Colonic mucosa (tissue), 4 donors: ENCODE measurements at regions not wholly inside any gene's neighbourhood (a gene's known extent, or its start where the extent isn't known, plus 50 kb on each side); places are given as distances from the start of the nearest gene placed in this dataset.
"Not testable (repeated sequence)": the region's sequence is repeated elsewhere in the genome, so short reads cannot be mapped to it uniquely, and the experiment has no call there.

Experiments used
- DNase-seq: peaks from one replicate; pipeline ENCODE4 v3.0.0-alpha.2; 2020
- H3K27ac ChIP-seq: fragments of 200-600 bp; one replicate; pipeline ENCODE4 v1.8.0; 2021
- H3K27me3 ChIP-seq: fragments of 200-600 bp; one replicate; pipeline ENCODE4 v1.8.0; 2021
- H3K36me3 ChIP-seq: fragments of 200-600 bp; one replicate; pipeline ENCODE4 v1.8.0; 2021
- H3K4me1 ChIP-seq: fragments of 200-600 bp; one replicate; pipeline ENCODE4 v1.8.0; 2021; ENCODE audit warnings: mild to moderate bottlenecking
- H3K4me3 ChIP-seq: fragments of 200-600 bp; one replicate; pipeline ENCODE4 v1.8.0; 2021
- H3K9ac ChIP-seq, 2 donors: one replicate each; pipeline ENCODE4 v1.7.0; 2013; ENCODE audit warnings: control low read depth in 2 of 2, low read depth in 2 of 2, low read length in 2 of 2
- H3K9me3 ChIP-seq: fragments of 200-600 bp; one replicate; pipeline ENCODE4 v1.8.0; 2021
- intact Hi-C: fragments of 100-400 bp; cut with DNase I; formaldehyde crosslinking; loops from one replicate; pipeline ENCODE4 v1.14.1; 2022
- TF ChIP-seq, protein P1 (sequence below): fragments of 200-600 bp; IDR thresholded peaks from one replicate; pipeline ENCODE4 v1.8.0; 2022; ENCODE audit warnings: antibody characterized with exemption, mild to moderate bottlenecking
- donor health status: healthy.
- donor health status: DM: no; HTN: no; CAD: no.
- donor health status: DM: no; HTN: no; CAD: no.

DNA sequence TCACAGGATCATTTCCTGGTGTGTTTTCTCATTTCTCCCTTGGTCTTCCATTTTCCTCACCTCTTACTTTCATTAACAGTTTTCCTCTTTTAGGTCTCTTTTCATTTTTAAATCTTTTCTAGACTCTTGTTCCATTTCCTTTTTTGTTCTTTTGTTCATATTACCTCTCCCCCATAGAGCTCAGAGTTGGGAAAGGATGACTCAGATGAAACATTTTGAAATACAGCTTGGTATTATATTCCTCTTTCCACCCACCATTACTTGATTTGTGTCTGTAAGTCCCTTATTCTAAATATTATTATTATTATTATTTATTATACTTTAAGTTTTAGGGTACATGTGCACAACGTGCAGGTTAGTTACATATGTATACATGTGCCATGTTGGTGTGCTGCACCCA, 153.1 kb downstream of the VGLL3 start:
- Histone ChIP-seq H3K9me3 (no peaks in the 10 kb centered on the region), H3K4me1 (no peaks in the 10 kb centered on the region), H3K27me3 (no peaks in the 10 kb centered on the region), H3K4me3 (no peak overlapping the region), H3K9ac (no peak overlapping the region), H3K27ac (no peak overlapping the region), H3K36me3 (no peaks in the 10 kb centered on the region)
- no peak for DNase-seq
- TF ChIP-seq, protein P1, sequence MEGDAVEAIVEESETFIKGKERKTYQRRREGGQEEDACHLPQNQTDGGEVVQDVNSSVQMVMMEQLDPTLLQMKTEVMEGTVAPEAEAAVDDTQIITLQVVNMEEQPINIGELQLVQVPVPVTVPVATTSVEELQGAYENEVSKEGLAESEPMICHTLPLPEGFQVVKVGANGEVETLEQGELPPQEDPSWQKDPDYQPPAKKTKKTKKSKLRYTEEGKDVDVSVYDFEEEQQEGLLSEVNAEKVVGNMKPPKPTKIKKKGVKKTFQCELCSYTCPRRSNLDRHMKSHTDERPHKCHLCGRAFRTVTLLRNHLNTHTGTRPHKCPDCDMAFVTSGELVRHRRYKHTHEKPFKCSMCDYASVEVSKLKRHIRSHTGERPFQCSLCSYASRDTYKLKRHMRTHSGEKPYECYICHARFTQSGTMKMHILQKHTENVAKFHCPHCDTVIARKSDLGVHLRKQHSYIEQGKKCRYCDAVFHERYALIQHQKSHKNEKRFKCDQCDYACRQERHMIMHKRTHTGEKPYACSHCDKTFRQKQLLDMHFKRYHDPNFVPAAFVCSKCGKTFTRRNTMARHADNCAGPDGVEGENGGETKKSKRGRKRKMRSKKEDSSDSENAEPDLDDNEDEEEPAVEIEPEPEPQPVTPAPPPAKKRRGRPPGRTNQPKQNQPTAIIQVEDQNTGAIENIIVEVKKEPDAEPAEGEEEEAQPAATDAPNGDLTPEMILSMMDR, result no peak
- intact Hi-C loops, result no loop called here

DNA sequence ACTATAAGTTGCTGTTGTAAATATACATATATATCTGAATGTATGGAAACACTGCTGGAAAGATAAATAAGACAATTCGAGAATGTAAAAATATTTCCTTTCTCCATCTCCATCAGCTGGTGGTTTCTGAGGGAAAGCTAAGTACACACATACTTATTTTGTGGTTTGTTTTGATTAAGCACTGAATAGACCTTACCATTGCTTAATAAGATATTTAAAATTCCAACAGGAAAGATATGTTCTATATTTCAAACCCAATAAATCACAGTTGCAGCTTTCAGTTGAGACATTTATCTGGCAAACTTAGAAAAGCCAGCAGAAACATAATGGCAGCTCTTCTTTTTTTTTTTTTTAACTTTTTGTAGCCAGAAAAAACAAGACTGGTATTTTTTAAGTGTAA, 160.4 kb downstream of the VGLL3 start:
- intact Hi-C loops, result no loop called here
- H3K9me3 ChIP-seq, result no peaks in the 10 kb centered on the region
- TF ChIP-seq, protein P1, result no peak
- no peak overlapping the region for H3K9ac ChIP-seq
- no peak overlapping the region for H3K4me3 ChIP-seq
- no peaks in the 10 kb centered on the region for H3K36me3 ChIP-seq
- no peak for DNase-seq
- no peaks in the 10 kb centered on the region for H3K27me3 ChIP-seq
- H3K4me1 ChIP-seq, result no peaks in the 10 kb centered on the region
- H3K27ac ChIP-seq, result no peak overlapping the region

DNA sequence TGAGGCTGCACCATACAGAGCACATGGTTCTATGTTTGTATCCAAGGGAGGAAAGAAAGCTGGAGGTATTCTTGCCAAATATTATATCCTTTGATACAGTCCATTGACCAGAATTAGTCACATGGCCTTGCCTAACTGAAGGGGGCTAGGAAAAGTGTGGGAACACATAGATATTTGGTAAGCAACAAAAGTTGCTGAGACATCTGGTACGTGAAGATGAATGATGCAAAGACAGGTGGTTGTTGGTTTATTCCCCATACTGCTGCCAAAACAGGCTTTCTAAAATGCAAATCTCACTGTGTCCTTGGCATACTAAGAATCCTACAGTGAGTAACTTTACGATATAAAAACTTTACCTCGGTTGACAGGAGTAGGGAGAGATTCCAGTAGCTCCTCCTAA, 162.2 kb downstream of the VGLL3 start:
- Histone ChIP-seq H3K27me3 (no peaks in the 10 kb centered on the region), H3K9ac (no peak overlapping the region), H3K36me3 (no peaks in the 10 kb centered on the region), H3K9me3 (no peaks in the 10 kb centered on the region), H3K27ac (no peak overlapping the region), H3K4me3 (no peak overlapping the region), H3K4me1 (no peaks in the 10 kb centered on the region)
- TF ChIP-seq, protein P1, result no peak
- DNase-seq, result no peak
- intact Hi-C loops, result no loop called here

DNA sequence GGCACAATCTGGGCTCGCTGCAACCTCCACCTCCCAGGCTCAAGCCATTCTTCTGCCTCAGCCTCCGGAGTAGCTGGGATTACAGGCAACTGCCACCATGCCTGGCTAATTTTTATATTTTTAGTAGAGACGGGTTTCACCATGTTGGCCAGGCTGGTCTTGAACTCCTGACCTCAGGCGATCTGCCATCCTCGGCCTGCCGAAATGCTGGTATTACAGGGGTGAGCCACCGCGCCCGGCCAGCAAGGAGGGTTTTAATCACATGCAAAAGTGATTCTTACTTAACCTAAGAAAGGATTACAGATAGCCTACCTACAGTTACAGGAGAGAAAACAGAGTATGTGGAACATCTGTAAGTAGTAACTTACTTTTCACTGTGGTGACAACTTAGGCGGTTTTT, 163.4 kb downstream of the VGLL3 start:
- intact Hi-C loops, H3K4me1 ChIP-seq, H3K36me3 ChIP-seq, H3K9ac ChIP-seq, DNase-seq, H3K27ac ChIP-seq, H3K4me3 ChIP-seq, H3K27me3 ChIP-seq, H3K9me3 ChIP-seq: not testable (repeated sequence)

DNA sequence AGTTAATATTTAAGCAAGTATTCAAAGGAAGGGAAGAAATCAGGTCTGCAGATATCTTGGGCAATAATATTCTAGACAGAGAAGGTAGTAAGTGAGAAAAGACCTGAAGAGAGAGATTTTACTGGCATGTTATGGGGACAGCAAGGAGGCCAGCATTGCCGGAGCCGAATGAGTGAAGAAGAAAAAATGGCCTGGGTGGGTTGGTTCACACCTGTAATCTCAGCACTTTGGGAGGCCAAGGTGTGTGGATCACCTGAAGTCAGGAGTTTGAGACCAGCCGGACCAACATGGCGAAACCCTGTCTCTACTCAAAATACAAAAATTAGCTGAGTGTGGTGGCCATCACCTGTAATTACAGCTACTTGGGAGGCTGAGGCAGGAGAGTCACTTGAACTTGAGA, 164.7 kb downstream of the VGLL3 start:
- Histone ChIP-seq H3K9me3 (no peaks in the 10 kb centered on the region), H3K36me3 (no peaks in the 10 kb centered on the region), H3K9ac (no peak overlapping the region), H3K4me3 (no peak overlapping the region), H3K27ac (no peak overlapping the region), H3K4me1 (no peaks in the 10 kb centered on the region), H3K27me3 (no peaks in the 10 kb centered on the region)
- TF ChIP-seq, protein P1, result no peak
- intact Hi-C loops, result no loop called here
- no peak for DNase-seq

DNA sequence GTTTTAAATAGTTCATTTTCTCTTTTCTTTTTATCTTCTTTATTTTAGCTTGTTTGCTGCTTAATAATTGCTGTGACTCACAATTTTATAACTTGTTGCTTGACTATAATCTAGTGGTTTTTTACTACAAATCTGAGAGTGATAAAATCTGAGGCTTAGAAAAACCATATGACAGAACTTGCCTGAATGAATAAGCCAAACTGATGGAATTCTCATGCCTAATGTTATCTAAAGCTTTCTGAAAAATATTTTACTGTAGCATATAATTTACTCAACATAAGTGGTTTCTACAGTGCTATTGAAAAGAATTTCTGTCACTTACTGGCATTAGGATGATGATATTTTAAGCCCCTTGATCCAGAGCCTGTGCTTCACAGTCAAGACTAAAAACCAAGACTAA, 175.1 kb downstream of the VGLL3 start:
- Histone ChIP-seq H3K4me3 (no peak overlapping the region), H3K27ac (no peak overlapping the region), H3K27me3 (no peaks in the 10 kb centered on the region), H3K9me3 (no peaks in the 10 kb centered on the region), H3K36me3 (no peaks in the 10 kb centered on the region), H3K9ac (no peak overlapping the region), H3K4me1 (no peaks in the 10 kb centered on the region)
- intact Hi-C loops, result no loop called here
- no peak for DNase-seq
- TF ChIP-seq, protein P1, result no peak
